Epithelial cell of proximal tubule (primary cell): ENCODE measurements at regions not wholly inside any gene's neighbourhood (a gene's known extent, or its start where the extent isn't known, plus 50 kb on each side); places are given as distances from the start of the nearest gene placed in this dataset.

ENCODE experiments used
- DNase-seq: peaks from one replicate; pipeline ENCODE4 v3.0.0-alpha.2; 2011; ENCODE audit warnings: low read depth
- H3K4me3 ChIP-seq: 2 replicates; pipeline ENCODE4 v1.5.1; 2011; ENCODE audit warnings: low read depth, mild to moderate bottlenecking, low read length
- TF ChIP-seq, protein P1 (sequence below): conservative IDR thresholded peaks from 2 replicates; pipeline ENCODE4 v1.5.1; 2012; ENCODE audit warnings: low read depth, mild to moderate bottlenecking, low read length

DNA sequence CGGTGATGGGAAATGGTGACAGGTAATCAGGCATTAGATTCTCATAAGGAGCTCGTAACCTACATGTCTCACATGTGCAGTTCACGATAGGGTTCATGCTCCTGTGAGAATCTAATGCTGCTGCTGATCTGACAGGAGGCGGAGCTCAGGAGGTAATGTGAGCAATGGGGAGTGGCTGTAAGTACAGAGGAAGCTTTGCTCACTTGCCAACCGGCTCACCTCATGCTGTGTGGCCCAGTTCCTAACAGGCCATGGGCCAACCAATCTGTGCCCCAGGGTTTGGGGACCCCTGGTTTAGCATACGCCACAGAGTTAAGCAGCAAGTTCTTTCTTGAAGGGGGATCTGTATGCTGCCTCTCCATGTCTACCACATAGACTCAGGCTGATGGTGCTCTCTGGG lies 133.1 kb downstream of the IQUB start:
- H3K4me3 ChIP-seq: no peak overlapping the region
- TF ChIP-seq, protein P1, sequence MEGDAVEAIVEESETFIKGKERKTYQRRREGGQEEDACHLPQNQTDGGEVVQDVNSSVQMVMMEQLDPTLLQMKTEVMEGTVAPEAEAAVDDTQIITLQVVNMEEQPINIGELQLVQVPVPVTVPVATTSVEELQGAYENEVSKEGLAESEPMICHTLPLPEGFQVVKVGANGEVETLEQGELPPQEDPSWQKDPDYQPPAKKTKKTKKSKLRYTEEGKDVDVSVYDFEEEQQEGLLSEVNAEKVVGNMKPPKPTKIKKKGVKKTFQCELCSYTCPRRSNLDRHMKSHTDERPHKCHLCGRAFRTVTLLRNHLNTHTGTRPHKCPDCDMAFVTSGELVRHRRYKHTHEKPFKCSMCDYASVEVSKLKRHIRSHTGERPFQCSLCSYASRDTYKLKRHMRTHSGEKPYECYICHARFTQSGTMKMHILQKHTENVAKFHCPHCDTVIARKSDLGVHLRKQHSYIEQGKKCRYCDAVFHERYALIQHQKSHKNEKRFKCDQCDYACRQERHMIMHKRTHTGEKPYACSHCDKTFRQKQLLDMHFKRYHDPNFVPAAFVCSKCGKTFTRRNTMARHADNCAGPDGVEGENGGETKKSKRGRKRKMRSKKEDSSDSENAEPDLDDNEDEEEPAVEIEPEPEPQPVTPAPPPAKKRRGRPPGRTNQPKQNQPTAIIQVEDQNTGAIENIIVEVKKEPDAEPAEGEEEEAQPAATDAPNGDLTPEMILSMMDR: no peak
- DNase-seq: no peak

DNA sequence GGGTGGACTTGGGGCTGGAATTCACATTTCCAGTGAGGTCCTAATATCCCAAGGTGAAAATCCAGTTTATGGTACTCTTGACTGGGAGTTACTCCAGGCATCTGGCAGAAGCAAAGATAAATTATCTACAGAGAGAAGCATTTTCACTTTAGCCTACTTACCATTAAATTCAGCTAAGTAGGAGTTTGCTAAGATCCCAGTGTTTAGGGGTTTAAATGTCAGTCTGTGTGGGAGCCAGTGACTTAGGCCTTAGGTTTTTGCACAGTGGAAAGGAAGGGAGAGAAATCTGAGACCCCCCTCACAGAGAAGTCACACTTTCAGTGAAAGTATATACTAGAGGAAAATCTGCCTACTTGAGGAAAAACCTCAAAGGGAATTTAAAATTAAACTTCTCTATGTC lies 134.2 kb downstream of the IQUB start:
- TF ChIP-seq, protein P1: no peak
- H3K4me3 ChIP-seq: no peak overlapping the region
- DNase-seq: no peak

DNA sequence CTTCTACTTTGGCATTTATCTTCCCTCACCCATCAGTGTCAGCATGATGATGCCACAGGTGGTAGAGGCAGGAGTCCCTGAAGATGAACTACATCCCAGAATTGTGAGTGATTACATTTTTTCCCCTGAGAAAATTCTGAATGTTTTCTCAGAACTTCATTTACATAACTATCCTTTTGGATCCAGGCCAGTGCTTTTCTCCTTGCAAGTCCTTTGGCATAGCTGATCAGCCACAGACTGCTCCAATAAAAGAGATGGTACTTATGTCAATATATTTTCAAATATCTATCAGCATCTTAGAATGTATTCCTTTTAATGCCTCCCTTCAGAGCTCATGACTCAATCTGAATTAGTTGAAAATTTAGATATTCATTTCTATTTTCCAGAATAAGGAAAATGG lies 135.5 kb downstream of the IQUB start:
- TF ChIP-seq, protein P1: no peak
- no peak for DNase-seq
- no peak overlapping the region for H3K4me3 ChIP-seq

DNA sequence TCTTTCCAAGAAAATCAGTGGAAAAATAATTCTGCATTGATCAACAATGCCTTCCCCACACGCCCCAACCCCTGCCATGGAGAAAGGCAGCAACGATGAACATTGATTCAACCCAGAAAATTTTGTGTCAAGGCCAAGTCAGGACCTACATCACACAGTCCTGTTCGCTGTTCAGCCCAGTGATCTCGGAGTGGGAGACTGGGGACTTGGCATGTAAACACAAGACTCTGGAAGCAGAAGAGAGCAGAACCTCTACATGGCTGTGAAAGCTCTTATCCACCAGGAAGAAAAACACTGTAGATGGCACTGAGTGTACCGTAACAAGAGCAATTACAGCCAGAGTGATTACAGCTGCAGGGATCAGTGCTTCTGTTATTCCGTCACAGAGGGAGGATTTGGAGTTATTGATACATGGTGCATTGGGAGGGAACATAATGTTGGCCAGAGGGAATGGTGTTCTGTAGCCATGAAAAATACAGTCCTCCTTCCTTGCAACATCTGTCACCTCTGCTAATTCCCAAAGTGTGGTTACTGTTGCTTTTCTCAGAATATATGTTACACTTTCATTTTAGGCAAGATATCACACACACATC lies 136.6 kb downstream of the IQUB start:
- H3K4me3 ChIP-seq: no peak overlapping the region
- DNase-seq: no peak
- TF ChIP-seq, protein P1: no peak

- TF ChIP-seq, protein P1: no peak
- no peak for DNase-seq
- H3K4me3 ChIP-seq: no peak overlapping the region
These were observed 140.8 kb downstream of the IQUB start for GRCh38 chr7:123393623-123394022.

DNA sequence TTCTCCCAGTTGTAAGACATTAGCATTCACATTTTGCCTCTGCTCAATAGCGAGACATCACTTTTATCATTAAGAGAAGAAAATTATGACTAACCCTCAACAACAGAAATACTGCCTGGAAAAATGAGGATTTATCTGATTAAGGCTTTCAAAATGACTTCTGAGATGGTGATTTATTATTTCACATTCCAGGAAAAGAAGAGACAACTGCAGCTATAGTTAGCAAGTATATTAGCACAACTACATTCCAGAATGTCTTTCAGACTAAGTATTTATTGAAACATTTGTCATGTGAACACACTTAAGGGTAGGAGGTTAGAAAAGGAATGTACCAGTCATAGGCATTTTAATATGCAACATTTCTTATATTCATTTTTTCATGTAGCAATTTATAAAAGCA lies 162.0 kb downstream of the IQUB start:
- no peak overlapping the region for H3K4me3 ChIP-seq
- DNase-seq: no peak
- TF ChIP-seq, protein P1: no peak

GRCh38 chr7:123367484-123368122 lies 166.8 kb downstream of the IQUB start:
- DNase-seq: no peak
- TF ChIP-seq, protein P1: peak; percentile 85
- H3K4me3 ChIP-seq: no peak overlapping the region
